GM23338 (cell line): ENCODE measurements at regions not wholly inside any gene's neighbourhood (a gene's known extent, or its start where the extent isn't known, plus 50 kb on each side); places are given as distances from the start of the nearest gene placed in this dataset.

Source experiments
- ATAC-seq: fragments of 200-7000 bp; cut with Tn5 transposase; 3 replicates; pipeline ENCODE4 v1.9.1; 2020
- DNase-seq: peaks from one replicate; pipeline ENCODE4 v3.0.0-alpha.2; 2015; ENCODE audit warnings: low spot score
- H2AFZ ChIP-seq: fragments of 200-600 bp; sonication (generic); 2 replicates; pipeline ENCODE4 v1.8.0; 2016; ENCODE audit warnings: antibody characterized with exemption, mild to moderate bottlenecking, moderate library complexity
- H3F3A ChIP-seq: fragments of 200-600 bp; sonication (generic); replicated peaks from 2 replicates; pipeline ENCODE4 v1.8.0; 2017; ENCODE audit warnings: antibody characterized with exemption, mixed run types, low read depth
- H3K27ac ChIP-seq: fragments of 200-600 bp; sonication (generic); 2 replicates; pipeline ENCODE4 v1.6.1; 2016; ENCODE audit warnings: low read depth
- H3K27me3 ChIP-seq: fragments of 200-600 bp; sonication (generic); 2 replicates; pipeline ENCODE4 v1.8.0; 2016; ENCODE audit warnings: mild to moderate bottlenecking, mixed run types, moderate library complexity; ENCODE audit not compliant: insufficient read depth
- H3K36me3 ChIP-seq: fragments of 200-600 bp; sonication (generic); 2 replicates; pipeline ENCODE4 v1.8.0; 2016; ENCODE audit warnings: mild to moderate bottlenecking; ENCODE audit not compliant: insufficient read depth
- H3K4me1 ChIP-seq: fragments of 200-600 bp; sonication (generic); 2 replicates; pipeline ENCODE4 v1.8.0; 2016; ENCODE audit warnings: mild to moderate bottlenecking, moderate library complexity; ENCODE audit not compliant: insufficient read depth
- H3K4me2 ChIP-seq: fragments of 200-600 bp; sonication (generic); 2 replicates; pipeline ENCODE4 v1.7.1; 2017; ENCODE audit warnings: mixed run types
- H3K4me3 ChIP-seq: fragments of 200-600 bp; sonication (generic); 2 replicates; pipeline ENCODE4 v1.6.1; 2016; ENCODE audit warnings: mixed run types
- H3K79me2 ChIP-seq: fragments of 200-600 bp; sonication (generic); replicated peaks from 2 replicates; pipeline ENCODE4 v1.8.0; 2017; ENCODE audit warnings: mild to moderate bottlenecking; ENCODE audit not compliant: insufficient read depth
- H3K9me2 ChIP-seq: fragments of 200-600 bp; sonication (generic); 2 replicates; pipeline ENCODE4 v1.8.0; 2017; ENCODE audit not compliant: insufficient read depth
- H4K20me1 ChIP-seq: fragments of 200-600 bp; sonication (generic); replicated peaks from 2 replicates; pipeline ENCODE4 v1.8.0; 2017; ENCODE audit warnings: mild to moderate bottlenecking; ENCODE audit not compliant: insufficient read depth
- H3K27ac Mint-ChIP-seq: 2 replicates; pipeline ENCODE4 v1.8.0; 2020; ENCODE audit warnings: inconsistent platforms, mild to moderate bottlenecking, moderate library complexity, mixed read lengths
- H3K27me3 Mint-ChIP-seq: 3 replicates; pipeline ENCODE4 v1.8.0; 2022; ENCODE audit warnings: low read depth, mild to moderate bottlenecking, moderate library complexity, mixed read lengths, inconsistent platforms; ENCODE audit not compliant: insufficient read depth, poor library complexity
- H3K36me3 Mint-ChIP-seq: 3 replicates; pipeline ENCODE4 v1.8.0; 2021; ENCODE audit warnings: low read depth, mild to moderate bottlenecking, inconsistent platforms, moderate library complexity, mixed read lengths
- H3K4me1 Mint-ChIP-seq: 3 replicates; pipeline ENCODE4 v1.8.0; 2020; ENCODE audit warnings: mild to moderate bottlenecking, inconsistent platforms, mixed read lengths
- H3K4me3 Mint-ChIP-seq: 3 replicates; pipeline ENCODE4 v1.8.0; 2021; ENCODE audit warnings: moderate library complexity, mild to moderate bottlenecking, inconsistent platforms, mixed read lengths
- H3K9me3 Mint-ChIP-seq: 3 replicates; pipeline ENCODE4 v1.8.0; 2020; ENCODE audit warnings: moderate library complexity, mild to moderate bottlenecking, inconsistent platforms, mixed read lengths
- EZH2 ChIP-seq: fragments of 200-600 bp; sonication (generic); IDR thresholded peaks from one replicate; pipeline ENCODE4 v1.8.0; 2017; ENCODE audit warnings: antibody characterized with exemption, mild to moderate bottlenecking, low read depth; ENCODE audit not compliant: unreplicated experiment
- JUNB ChIP-seq: IDR thresholded peaks from one replicate; pipeline ENCODE4 v1.6.1; 2016; ENCODE audit warnings: antibody characterized with exemption; ENCODE audit not compliant: unreplicated experiment
- NANOG ChIP-seq: IDR thresholded peaks from 2 replicates; pipeline ENCODE4 v1.6.1; 2016; ENCODE audit warnings: antibody characterized with exemption, borderline replicate concordance
- POLR2AphosphoS5 ChIP-seq: IDR thresholded peaks from 2 replicates; pipeline ENCODE4 v1.6.1; 2016; ENCODE audit warnings: antibody characterized with exemption, low read depth
- STAT1 ChIP-seq: IDR thresholded peaks from one replicate; pipeline ENCODE4 v1.6.1; 2016; ENCODE audit warnings: antibody characterized with exemption; ENCODE audit not compliant: unreplicated experiment
- ZNF114 ChIP-seq: fragments of 250-450 bp; sonication (Bioruptor Pico); IDR thresholded peaks from 2 replicates; pipeline ENCODE4 v1.5.0; 2020; ENCODE audit warnings: mild to moderate bottlenecking, moderate library complexity
- ZNF331 ChIP-seq: fragments of 250-450 bp; sonication (Bioruptor Pico); IDR thresholded peaks from 2 replicates; pipeline ENCODE4 v1.5.0; 2020; ENCODE audit warnings: low read depth, mild to moderate bottlenecking, moderate library complexity
- TF ChIP-seq, protein P1 (sequence below), 2 experiments: fragments of 200-600 bp in 1 of 2; sonication (generic) in 1 of 2; conservative IDR thresholded peaks; 2 replicates each; pipeline versions ENCODE4 v1.5.1 to v1.6.1; 2016 to 2017; ENCODE audit warnings: antibody characterized with exemption in 2 of 2, low read depth in 2 of 2, mild to moderate bottlenecking in 2 of 2, moderate library complexity in 1 of 2

DNA sequence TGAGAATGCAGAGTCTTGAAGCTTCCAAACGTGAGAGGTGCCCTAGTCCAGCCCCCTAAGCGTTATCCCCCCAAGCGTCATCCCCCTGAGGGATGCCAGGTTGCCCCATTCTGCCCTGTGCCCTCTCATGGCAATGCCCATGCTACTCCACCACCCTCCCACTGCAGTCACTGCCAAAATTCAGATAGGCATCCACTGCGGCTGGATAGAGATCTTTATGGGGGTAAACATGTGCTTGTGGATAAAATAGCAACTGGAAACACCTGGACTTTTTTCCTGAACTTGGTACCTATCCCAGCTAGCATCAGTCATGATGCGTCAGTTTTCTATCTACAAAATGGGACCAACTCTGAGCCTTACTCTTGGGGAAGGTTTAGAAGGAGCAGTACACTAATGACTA, 92.7 kb upstream of the HOXC13 start:
- Mint-ChIP-seq H3K4me1 (peaks cover 7% of the 10 kb centered on the region; the same call in 2 of the 3 replicates), H3K36me3 (no peaks in the 10 kb centered on the region), H3K27ac (no peak overlapping the region), H3K4me3 (no peak overlapping the region), H3K9me3 (no peaks in the 10 kb centered on the region), H3K27me3 (peaks cover 8% of the 10 kb centered on the region)
- DNase-seq, result no peak
- Histone ChIP-seq H3K36me3 (no peaks in the 10 kb centered on the region), H2AFZ (no peak overlapping the region), H3K4me2 (no peak overlapping the region), H4K20me1 (no peaks in the 10 kb centered on the region), H3K27ac (no peak overlapping the region), H3K27me3 (no peaks in the 10 kb centered on the region), H3K4me3 (no peak overlapping the region), H3K79me2 (no peaks in the 10 kb centered on the region), H3F3A (no peaks in the 10 kb centered on the region), H3K4me1 (no peaks in the 10 kb centered on the region), H3K9me2 (0 out of 2 replicates have a peak, but pooled peaks cover 2% of the 10 kb centered on the region)
- TF ChIP-seq ZNF114 (CRISPR knock-in tag) (no peak), EZH2 (no peak)
- TF ChIP-seq, protein P1, sequence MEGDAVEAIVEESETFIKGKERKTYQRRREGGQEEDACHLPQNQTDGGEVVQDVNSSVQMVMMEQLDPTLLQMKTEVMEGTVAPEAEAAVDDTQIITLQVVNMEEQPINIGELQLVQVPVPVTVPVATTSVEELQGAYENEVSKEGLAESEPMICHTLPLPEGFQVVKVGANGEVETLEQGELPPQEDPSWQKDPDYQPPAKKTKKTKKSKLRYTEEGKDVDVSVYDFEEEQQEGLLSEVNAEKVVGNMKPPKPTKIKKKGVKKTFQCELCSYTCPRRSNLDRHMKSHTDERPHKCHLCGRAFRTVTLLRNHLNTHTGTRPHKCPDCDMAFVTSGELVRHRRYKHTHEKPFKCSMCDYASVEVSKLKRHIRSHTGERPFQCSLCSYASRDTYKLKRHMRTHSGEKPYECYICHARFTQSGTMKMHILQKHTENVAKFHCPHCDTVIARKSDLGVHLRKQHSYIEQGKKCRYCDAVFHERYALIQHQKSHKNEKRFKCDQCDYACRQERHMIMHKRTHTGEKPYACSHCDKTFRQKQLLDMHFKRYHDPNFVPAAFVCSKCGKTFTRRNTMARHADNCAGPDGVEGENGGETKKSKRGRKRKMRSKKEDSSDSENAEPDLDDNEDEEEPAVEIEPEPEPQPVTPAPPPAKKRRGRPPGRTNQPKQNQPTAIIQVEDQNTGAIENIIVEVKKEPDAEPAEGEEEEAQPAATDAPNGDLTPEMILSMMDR (conservative IDR thresholded peaks at IDR 0.05; ENCODE audit: low read depth in 2 of 2), result no peak
- ATAC-seq, result no peak

DNA sequence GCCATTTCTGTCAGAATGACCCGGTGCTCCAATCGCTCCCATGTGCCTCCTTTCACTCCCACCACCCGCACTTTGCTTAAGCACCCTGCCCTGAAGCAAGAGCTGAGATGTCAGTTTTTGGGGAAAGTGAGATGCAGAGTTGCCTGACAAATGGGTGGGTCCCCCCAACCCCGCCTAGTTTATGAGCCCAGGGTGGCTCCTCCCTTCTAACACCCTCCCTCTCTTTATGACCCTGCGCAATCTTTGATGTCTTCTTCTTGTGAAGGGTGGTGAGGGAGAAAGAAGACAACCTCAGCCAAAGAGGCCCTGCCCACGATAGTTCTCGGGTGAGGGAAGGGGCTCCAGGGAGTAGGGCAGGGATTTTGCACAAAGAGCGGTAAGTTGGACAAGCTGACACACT, 89.5 kb upstream of the HOXC13 start:
- ATAC-seq, result no peak
- no peak for DNase-seq
- Mint-ChIP-seq H3K4me1 (peaks cover 7% of the 10 kb centered on the region; the same call in 2 of the 3 replicates), H3K9me3 (no peaks in the 10 kb centered on the region), H3K27ac (no peak overlapping the region), H3K27me3 (peaks cover 4% of the 10 kb centered on the region), H3K36me3 (no peaks in the 10 kb centered on the region), H3K4me3 (no peak overlapping the region)
- H3K36me3 ChIP-seq, result no peaks in the 10 kb centered on the region
- H3K27ac ChIP-seq, result no peak overlapping the region
- H3K4me1 ChIP-seq, result no peaks in the 10 kb centered on the region
- no peaks in the 10 kb centered on the region for H3K79me2 ChIP-seq
- 0 out of 2 replicates have a peak, but pooled peaks cover 2% of the 10 kb centered on the region for H3K9me2 ChIP-seq
- H3K4me3 ChIP-seq, result no peak overlapping the region
- H2AFZ ChIP-seq, result no peak overlapping the region
- TF ChIP-seq NANOG, result no peak
- no peak for TF ChIP-seq ZNF331 (CRISPR knock-in tag)
- no peak for TF ChIP-seq EZH2
- TF ChIP-seq STAT1, result no peak
- H4K20me1 ChIP-seq, result no peaks in the 10 kb centered on the region
- no peaks in the 10 kb centered on the region for H3K27me3 ChIP-seq
- no peaks in the 10 kb centered on the region for H3F3A ChIP-seq
- no peak overlapping the region for H3K4me2 ChIP-seq

DNA sequence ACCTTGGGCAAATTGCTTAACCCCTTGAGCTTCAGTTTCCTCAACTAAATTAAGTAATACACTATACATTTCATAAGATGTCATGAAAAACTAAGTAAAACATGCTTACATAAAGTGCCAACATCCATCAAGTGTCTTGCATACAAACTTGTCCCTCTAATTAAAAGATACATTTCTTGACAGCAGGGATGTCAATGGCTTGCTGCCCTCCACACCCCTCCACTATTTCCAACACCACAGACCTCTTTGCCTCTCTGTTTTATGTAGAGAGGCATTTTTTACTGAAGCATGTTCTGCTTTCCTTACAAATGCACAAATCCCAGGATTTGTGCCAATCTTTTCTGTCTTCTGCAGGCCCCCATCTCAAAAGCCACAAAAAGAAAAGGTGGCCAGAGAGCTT, 89.0 kb upstream of the HOXC13 start:
- Histone ChIP-seq H4K20me1 (no peaks in the 10 kb centered on the region), H3K36me3 (no peaks in the 10 kb centered on the region), H3K9me2 (0 out of 2 replicates have a peak, but pooled peaks cover 2% of the 10 kb centered on the region), H3K27ac (no peak overlapping the region), H3K79me2 (no peaks in the 10 kb centered on the region), H3K4me2 (no peak overlapping the region), H2AFZ (no peak overlapping the region), H3K4me3 (no peak overlapping the region), H3F3A (no peaks in the 10 kb centered on the region), H3K4me1 (no peaks in the 10 kb centered on the region), H3K27me3 (no peaks in the 10 kb centered on the region)
- H3K9me3 Mint-ChIP-seq, result no peaks in the 10 kb centered on the region
- H3K4me3 Mint-ChIP-seq, result no peak overlapping the region
- ATAC-seq, result no peak
- H3K27me3 Mint-ChIP-seq, result peaks cover 4% of the 10 kb centered on the region
- no peak for DNase-seq
- peaks cover 6% of the 10 kb centered on the region; the same call in 2 of the 3 replicates for H3K4me1 Mint-ChIP-seq
- no peaks in the 10 kb centered on the region for H3K36me3 Mint-ChIP-seq
- H3K27ac Mint-ChIP-seq, result no peak overlapping the region
- TF ChIP-seq JUNB (no peak), POLR2AphosphoS5 (no peak), ZNF331 (CRISPR knock-in tag) (no peak), ZNF114 (CRISPR knock-in tag) (no peak)
- TF ChIP-seq, protein P1 (conservative IDR thresholded peaks at IDR 0.05; ENCODE audit: low read depth in 2 of 2), result no peak
